GM23338 (cell line): ENCODE measurements at regions not wholly inside any gene's neighbourhood (a gene's known extent, or its start where the extent isn't known, plus 50 kb on each side); places are given as distances from the start of the nearest gene placed in this dataset.

Source experiments
- ATAC-seq: fragments of 200-7000 bp; cut with Tn5 transposase; 3 replicates; pipeline ENCODE4 v1.9.1; 2020
- DNase-seq: peaks from one replicate; pipeline ENCODE4 v3.0.0-alpha.2; 2015; ENCODE audit warnings: low spot score
- H2AFZ ChIP-seq: fragments of 200-600 bp; sonication (generic); 2 replicates; pipeline ENCODE4 v1.8.0; 2016; ENCODE audit warnings: antibody characterized with exemption, mild to moderate bottlenecking, moderate library complexity
- H3F3A ChIP-seq: fragments of 200-600 bp; sonication (generic); replicated peaks from 2 replicates; pipeline ENCODE4 v1.8.0; 2017; ENCODE audit warnings: antibody characterized with exemption, mixed run types, low read depth
- H3K27ac ChIP-seq: fragments of 200-600 bp; sonication (generic); 2 replicates; pipeline ENCODE4 v1.6.1; 2016; ENCODE audit warnings: low read depth
- H3K27me3 ChIP-seq: fragments of 200-600 bp; sonication (generic); 2 replicates; pipeline ENCODE4 v1.8.0; 2016; ENCODE audit warnings: mild to moderate bottlenecking, mixed run types, moderate library complexity; ENCODE audit not compliant: insufficient read depth
- H3K36me3 ChIP-seq: fragments of 200-600 bp; sonication (generic); 2 replicates; pipeline ENCODE4 v1.8.0; 2016; ENCODE audit warnings: mild to moderate bottlenecking; ENCODE audit not compliant: insufficient read depth
- H3K4me1 ChIP-seq: fragments of 200-600 bp; sonication (generic); 2 replicates; pipeline ENCODE4 v1.8.0; 2016; ENCODE audit warnings: mild to moderate bottlenecking, moderate library complexity; ENCODE audit not compliant: insufficient read depth
- H3K4me2 ChIP-seq: fragments of 200-600 bp; sonication (generic); 2 replicates; pipeline ENCODE4 v1.7.1; 2017; ENCODE audit warnings: mixed run types
- H3K4me3 ChIP-seq: fragments of 200-600 bp; sonication (generic); 2 replicates; pipeline ENCODE4 v1.6.1; 2016; ENCODE audit warnings: mixed run types
- H3K79me2 ChIP-seq: fragments of 200-600 bp; sonication (generic); replicated peaks from 2 replicates; pipeline ENCODE4 v1.8.0; 2017; ENCODE audit warnings: mild to moderate bottlenecking; ENCODE audit not compliant: insufficient read depth
- H3K9me2 ChIP-seq: fragments of 200-600 bp; sonication (generic); 2 replicates; pipeline ENCODE4 v1.8.0; 2017; ENCODE audit not compliant: insufficient read depth
- H4K20me1 ChIP-seq: fragments of 200-600 bp; sonication (generic); replicated peaks from 2 replicates; pipeline ENCODE4 v1.8.0; 2017; ENCODE audit warnings: mild to moderate bottlenecking; ENCODE audit not compliant: insufficient read depth
- H3K27ac Mint-ChIP-seq: 2 replicates; pipeline ENCODE4 v1.8.0; 2020; ENCODE audit warnings: inconsistent platforms, mild to moderate bottlenecking, moderate library complexity, mixed read lengths
- H3K27me3 Mint-ChIP-seq: 3 replicates; pipeline ENCODE4 v1.8.0; 2022; ENCODE audit warnings: low read depth, mild to moderate bottlenecking, moderate library complexity, mixed read lengths, inconsistent platforms; ENCODE audit not compliant: insufficient read depth, poor library complexity
- H3K36me3 Mint-ChIP-seq: 3 replicates; pipeline ENCODE4 v1.8.0; 2021; ENCODE audit warnings: low read depth, mild to moderate bottlenecking, inconsistent platforms, moderate library complexity, mixed read lengths
- H3K4me1 Mint-ChIP-seq: 3 replicates; pipeline ENCODE4 v1.8.0; 2020; ENCODE audit warnings: mild to moderate bottlenecking, inconsistent platforms, mixed read lengths
- H3K4me3 Mint-ChIP-seq: 3 replicates; pipeline ENCODE4 v1.8.0; 2021; ENCODE audit warnings: moderate library complexity, mild to moderate bottlenecking, inconsistent platforms, mixed read lengths
- H3K9me3 Mint-ChIP-seq: 3 replicates; pipeline ENCODE4 v1.8.0; 2020; ENCODE audit warnings: moderate library complexity, mild to moderate bottlenecking, inconsistent platforms, mixed read lengths
- JUNB ChIP-seq: IDR thresholded peaks from one replicate; pipeline ENCODE4 v1.6.1; 2016; ENCODE audit warnings: antibody characterized with exemption; ENCODE audit not compliant: unreplicated experiment
- NANOG ChIP-seq: IDR thresholded peaks from 2 replicates; pipeline ENCODE4 v1.6.1; 2016; ENCODE audit warnings: antibody characterized with exemption, borderline replicate concordance
- POLR2AphosphoS5 ChIP-seq: IDR thresholded peaks from 2 replicates; pipeline ENCODE4 v1.6.1; 2016; ENCODE audit warnings: antibody characterized with exemption, low read depth
- STAT1 ChIP-seq: IDR thresholded peaks from one replicate; pipeline ENCODE4 v1.6.1; 2016; ENCODE audit warnings: antibody characterized with exemption; ENCODE audit not compliant: unreplicated experiment
- ZNF114 ChIP-seq: fragments of 250-450 bp; sonication (Bioruptor Pico); IDR thresholded peaks from 2 replicates; pipeline ENCODE4 v1.5.0; 2020; ENCODE audit warnings: mild to moderate bottlenecking, moderate library complexity
- ZNF462 ChIP-seq: fragments of 250-450 bp; sonication (Bioruptor Pico); IDR thresholded peaks from 2 replicates; pipeline ENCODE4 v1.5.0; 2020; ENCODE audit warnings: mild to moderate bottlenecking, moderate library complexity
- TF ChIP-seq, protein P1 (sequence below): IDR thresholded peaks from one replicate; pipeline ENCODE4 v1.6.1; 2018; ENCODE audit warnings: antibody characterized with exemption; ENCODE audit not compliant: unreplicated experiment
- TF ChIP-seq, protein P2 (sequence below): IDR thresholded peaks from 2 replicates; pipeline ENCODE4 v1.6.1; 2016; ENCODE audit warnings: antibody characterized with exemption

DNA sequence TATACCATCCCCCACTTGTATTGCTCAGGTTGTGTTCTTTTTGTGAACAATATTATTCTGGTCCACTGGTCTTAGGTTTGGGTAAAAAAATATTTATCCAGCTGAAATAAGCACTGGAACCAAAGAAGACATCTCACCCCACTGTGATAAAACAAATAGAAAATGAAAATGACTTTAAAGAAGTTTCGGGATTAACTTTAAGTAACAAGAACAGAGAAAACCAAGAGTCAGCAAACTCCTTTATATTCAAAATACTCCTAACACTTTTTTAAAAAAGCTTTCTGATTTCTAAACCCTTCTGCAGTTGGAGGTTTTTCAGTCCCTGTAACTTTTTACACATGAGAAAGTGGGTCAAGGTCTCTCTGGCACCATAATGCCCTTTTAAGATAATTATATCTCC lies 273.9 kb upstream of the CDH10 start:
- Histone ChIP-seq H2AFZ (no peak overlapping the region), H3K27me3 (no peaks in the 10 kb centered on the region), H3K4me2 (no peak overlapping the region), H3K9me2 (no peaks in the 10 kb centered on the region), H3K4me3 (no peak overlapping the region), H3K79me2 (no peaks in the 10 kb centered on the region), H3K4me1 (no peaks in the 10 kb centered on the region), H3K36me3 (no peaks in the 10 kb centered on the region), H4K20me1 (no peaks in the 10 kb centered on the region), H3F3A (no peaks in the 10 kb centered on the region), H3K27ac (no peak overlapping the region)
- Mint-ChIP-seq H3K4me3 (no peak overlapping the region), H3K4me1 (peaks cover 5% of the 10 kb centered on the region; the same call in 1 of the 3 replicates), H3K27ac (no peak overlapping the region), H3K36me3 (no peaks in the 10 kb centered on the region), H3K9me3 (no peaks in the 10 kb centered on the region; the same call in 2 of the 3 replicates), H3K27me3 (peaks cover 3% of the 10 kb centered on the region)
- TF ChIP-seq ZNF114 (CRISPR knock-in tag), result no peak
- TF ChIP-seq, protein P1, sequence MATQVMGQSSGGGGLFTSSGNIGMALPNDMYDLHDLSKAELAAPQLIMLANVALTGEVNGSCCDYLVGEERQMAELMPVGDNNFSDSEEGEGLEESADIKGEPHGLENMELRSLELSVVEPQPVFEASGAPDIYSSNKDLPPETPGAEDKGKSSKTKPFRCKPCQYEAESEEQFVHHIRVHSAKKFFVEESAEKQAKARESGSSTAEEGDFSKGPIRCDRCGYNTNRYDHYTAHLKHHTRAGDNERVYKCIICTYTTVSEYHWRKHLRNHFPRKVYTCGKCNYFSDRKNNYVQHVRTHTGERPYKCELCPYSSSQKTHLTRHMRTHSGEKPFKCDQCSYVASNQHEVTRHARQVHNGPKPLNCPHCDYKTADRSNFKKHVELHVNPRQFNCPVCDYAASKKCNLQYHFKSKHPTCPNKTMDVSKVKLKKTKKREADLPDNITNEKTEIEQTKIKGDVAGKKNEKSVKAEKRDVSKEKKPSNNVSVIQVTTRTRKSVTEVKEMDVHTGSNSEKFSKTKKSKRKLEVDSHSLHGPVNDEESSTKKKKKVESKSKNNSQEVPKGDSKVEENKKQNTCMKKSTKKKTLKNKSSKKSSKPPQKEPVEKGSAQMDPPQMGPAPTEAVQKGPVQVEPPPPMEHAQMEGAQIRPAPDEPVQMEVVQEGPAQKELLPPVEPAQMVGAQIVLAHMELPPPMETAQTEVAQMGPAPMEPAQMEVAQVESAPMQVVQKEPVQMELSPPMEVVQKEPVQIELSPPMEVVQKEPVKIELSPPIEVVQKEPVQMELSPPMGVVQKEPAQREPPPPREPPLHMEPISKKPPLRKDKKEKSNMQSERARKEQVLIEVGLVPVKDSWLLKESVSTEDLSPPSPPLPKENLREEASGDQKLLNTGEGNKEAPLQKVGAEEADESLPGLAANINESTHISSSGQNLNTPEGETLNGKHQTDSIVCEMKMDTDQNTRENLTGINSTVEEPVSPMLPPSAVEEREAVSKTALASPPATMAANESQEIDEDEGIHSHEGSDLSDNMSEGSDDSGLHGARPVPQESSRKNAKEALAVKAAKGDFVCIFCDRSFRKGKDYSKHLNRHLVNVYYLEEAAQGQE, result no peak
- ATAC-seq (no peak), DNase-seq (no peak)

- H3K27ac ChIP-seq, result no peak overlapping the region
- ATAC-seq (no peak), DNase-seq (no peak)
- Mint-ChIP-seq H3K27me3 (peaks cover 3% of the 10 kb centered on the region), H3K27ac (no peak overlapping the region), H3K4me3 (no peak overlapping the region), H3K9me3 (no peaks in the 10 kb centered on the region), H3K4me1 (no peaks in the 10 kb centered on the region; the same call in 2 of the 3 replicates), H3K36me3 (no peaks in the 10 kb centered on the region)
- H3K36me3 ChIP-seq, result no peaks in the 10 kb centered on the region
- no peaks in the 10 kb centered on the region for H3K79me2 ChIP-seq
- no peak overlapping the region for H3K4me3 ChIP-seq
- no peaks in the 10 kb centered on the region for H3K4me1 ChIP-seq
- H3K27me3 ChIP-seq, result no peaks in the 10 kb centered on the region
- no peaks in the 10 kb centered on the region for H3F3A ChIP-seq
- no peaks in the 10 kb centered on the region for H3K9me2 ChIP-seq
- H4K20me1 ChIP-seq, result no peaks in the 10 kb centered on the region
- H2AFZ ChIP-seq, result no peak overlapping the region
- no peak overlapping the region for H3K4me2 ChIP-seq
- TF ChIP-seq, protein P2, sequence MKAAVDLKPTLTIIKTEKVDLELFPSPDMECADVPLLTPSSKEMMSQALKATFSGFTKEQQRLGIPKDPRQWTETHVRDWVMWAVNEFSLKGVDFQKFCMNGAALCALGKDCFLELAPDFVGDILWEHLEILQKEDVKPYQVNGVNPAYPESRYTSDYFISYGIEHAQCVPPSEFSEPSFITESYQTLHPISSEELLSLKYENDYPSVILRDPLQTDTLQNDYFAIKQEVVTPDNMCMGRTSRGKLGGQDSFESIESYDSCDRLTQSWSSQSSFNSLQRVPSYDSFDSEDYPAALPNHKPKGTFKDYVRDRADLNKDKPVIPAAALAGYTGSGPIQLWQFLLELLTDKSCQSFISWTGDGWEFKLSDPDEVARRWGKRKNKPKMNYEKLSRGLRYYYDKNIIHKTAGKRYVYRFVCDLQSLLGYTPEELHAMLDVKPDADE, result no peak
- TF ChIP-seq JUNB (no peak), POLR2AphosphoS5 (no peak), ZNF462 (CRISPR knock-in tag) (no peak), STAT1 (no peak), NANOG (no peak)
- TF ChIP-seq, protein P1, result no peak
Measured at GRCh38 chr5:24916863-24917262, 272.1 kb upstream of the CDH10 start.
